HS-27A (cell line): ENCODE measurements at regions not wholly inside any gene's neighbourhood (a gene's known extent, or its start where the extent isn't known, plus 50 kb on each side); places are given as distances from the start of the nearest gene placed in this dataset.

ENCODE experiments used
- DNase-seq: peaks from one replicate; pipeline ENCODE4 v3.0.0-alpha.2; 2012; ENCODE audit warnings: low read depth, missing footprints

- DNase-seq: no peak
Observed at GRCh38 chr3:82940124-82940523, 1178.7 kb upstream of the GBE1 start.

- DNase-seq: no peak
Observed at GRCh38 chr3:82939491-82940097, 1178.1 kb upstream of the GBE1 start.

GRCh38 chr3:82938821-82939328, 1177.4 kb upstream of the GBE1 start:
- DNase-seq: no peak

GRCh38 chr3:82927309-82928253, 1166.1 kb upstream of the GBE1 start:
- DNase-seq: no peak

GRCh38 chr3:82891028-82891427, 1129.6 kb upstream of the GBE1 start:
- DNase-seq: no peak

GRCh38 chr3:82883072-82883471, 1121.6 kb upstream of the GBE1 start:
- DNase-seq: no peak

GRCh38 chr3:82875401-82875800, 1114.0 kb upstream of the GBE1 start:
- DNase-seq: peak; percentile 46

- no peak for DNase-seq
Observed at GRCh38 chr3:82839871-82840270, 1078.4 kb upstream of the GBE1 start.

- DNase-seq: no peak
Observed at GRCh38 chr3:82834098-82834497, 1072.7 kb upstream of the GBE1 start.

GRCh38 chr3:82824491-82824890, 1063.0 kb upstream of the GBE1 start:
- DNase-seq: peak; percentile 56

GRCh38 chr3:82816086-82816485, 1054.6 kb upstream of the GBE1 start:
- no peak for DNase-seq

GRCh38 chr3:82815417-82816058, 1054.1 kb upstream of the GBE1 start:
- DNase-seq: no peak

GRCh38 chr3:82814660-82815059, 1053.2 kb upstream of the GBE1 start:
- DNase-seq: no peak

GRCh38 chr3:82807781-82808180, 1046.3 kb upstream of the GBE1 start:
- no peak for DNase-seq

- no peak for DNase-seq
Observed at GRCh38 chr3:82802501-82802900, 1041.1 kb upstream of the GBE1 start.

GRCh38 chr3:82800248-82800647, 1038.8 kb upstream of the GBE1 start:
- no peak for DNase-seq

- no peak for DNase-seq
Observed at GRCh38 chr3:82796765-82797164, 1035.3 kb upstream of the GBE1 start.

GRCh38 chr3:82791241-82791640, 1029.8 kb upstream of the GBE1 start:
- DNase-seq: no peak

- DNase-seq: no peak
Observed at GRCh38 chr3:82790307-82791097, 1029.1 kb upstream of the GBE1 start.

- DNase-seq: no peak
Observed at GRCh38 chr3:82783194-82783593, 1021.7 kb upstream of the GBE1 start.

- no peak for DNase-seq
Observed at GRCh38 chr3:82773207-82773606, 1011.8 kb upstream of the GBE1 start.

GRCh38 chr3:82764521-82764920, 1003.1 kb upstream of the GBE1 start:
- no peak for DNase-seq
